ENCODE measurements at regions not wholly inside any gene's neighbourhood (a gene's known extent, or its start where the extent isn't known, plus 50 kb on each side); places are given as distances from the start of the nearest gene placed in this dataset.

- TF ChIP-seq CTCF (IDR thresholded peaks at IDR 0.05) (no peak), POLR2A (IDR thresholded peaks at IDR 0.05) (no peak)
Measured at GRCh38 chr2:42978887-42979415, 186.6 kb upstream of the HAAO start.

All from body of pancreas (tissue), 4 donors.